PC-3 (cell line): ENCODE measurements at regions not wholly inside any gene's neighbourhood (a gene's known extent, or its start where the extent isn't known, plus 50 kb on each side); places are given as distances from the start of the nearest gene placed in this dataset.

Experiments used
- ATAC-seq: fragments of 200-7000 bp; cut with Tn5 transposase; 2 replicates; pipeline ENCODE4 v1.9.1; 2020; ENCODE audit warnings: mild to moderate bottlenecking, moderate library complexity
- BruUV-seq: library from RNA; stranded (reverse); fragments of 400-500 nt; replicated peaks from 2 replicates; lab custom pipeline; 2021; lab: Mats Ljungman, UMichigan
- CTCF ChIA-PET: fragments of 300-600 bp; sonication (Branson Sonifier 250); formaldehyde crosslinking; loops from one replicate; lab custom pipeline; 2022; ENCODE audit warnings: antibody characterized with exemption; lab: Charles Lee
- POLR2A ChIA-PET: fragments of 300-600 bp; sonication (Branson Sonifier 250); formaldehyde crosslinking; loops from one replicate; lab custom pipeline; 2022; ENCODE audit warnings: antibody characterized with exemption; ENCODE audit not compliant: unreplicated experiment; lab: Charles Lee
- DNase-seq: peaks from one replicate; pipeline ENCODE4 v3.0.0-alpha.2; 2015
- H2AFZ ChIP-seq: fragments of 300-600 bp; sonication (generic); 2 replicates; pipeline ENCODE4 v1.6.0; 2016; ENCODE audit warnings: antibody characterized with exemption, low read length
- H3F3A ChIP-seq: fragments of 300-600 bp; sonication (generic); one replicate; pipeline ENCODE4 v1.6.0; 2017; ENCODE audit warnings: antibody characterized with exemption, low read length, control low read depth, mild to moderate bottlenecking; ENCODE audit not compliant: unreplicated experiment
- H3K27ac ChIP-seq: fragments of 300-600 bp; sonication (generic); 2 replicates; pipeline ENCODE4 v1.5.1; 2016; ENCODE audit warnings: mild to moderate bottlenecking, low read length
- H3K27me3 ChIP-seq: fragments of 300-600 bp; sonication (generic); 2 replicates; pipeline ENCODE4 v1.6.1; 2016; ENCODE audit warnings: low read length, mixed read lengths
- H3K36me3 ChIP-seq: fragments of 300-600 bp; sonication (generic); 2 replicates; pipeline ENCODE4 v1.6.1; 2016; ENCODE audit warnings: low read depth, mixed run types, low read length, mixed read lengths
- H3K4me1 ChIP-seq: fragments of 300-600 bp; sonication (generic); 2 replicates; pipeline ENCODE4 v1.5.1; 2016; ENCODE audit warnings: low read length; ENCODE audit not compliant: insufficient read depth
- H3K4me2 ChIP-seq: fragments of 300-600 bp; sonication (generic); 2 replicates; pipeline ENCODE4 v1.6.0; 2016; ENCODE audit warnings: low read length
- H3K4me3 ChIP-seq: fragments of 300-600 bp; sonication (generic); 2 replicates; pipeline ENCODE4 v1.5.1; 2016; ENCODE audit warnings: mild to moderate bottlenecking, low read length, mixed read lengths
- H3K79me2 ChIP-seq: fragments of 300-600 bp; sonication (generic); 2 replicates; pipeline ENCODE4 v1.6.1; 2017; ENCODE audit warnings: low read length, mixed read lengths
- H3K9ac ChIP-seq: fragments of 300-600 bp; sonication (generic); 2 replicates; pipeline ENCODE4 v1.6.0; 2016; ENCODE audit warnings: mild to moderate bottlenecking, low read length
- H3K9me2 ChIP-seq: fragments of 300-600 bp; sonication (generic); replicated peaks from 2 replicates; pipeline ENCODE4 v1.6.1; 2016; ENCODE audit warnings: mixed run types, low read length, mixed read lengths
- H3K9me3 ChIP-seq: fragments of 300-600 bp; sonication (generic); 2 replicates; pipeline ENCODE4 v1.6.1; 2016; ENCODE audit warnings: low read length, mixed read lengths
- H4K20me1 ChIP-seq: fragments of 300-600 bp; sonication (generic); 2 replicates; pipeline ENCODE4 v1.6.1; 2016; ENCODE audit warnings: low read length, mixed read lengths
- CTCF ChIP-seq: fragments of 300-600 bp; sonication (generic); conservative IDR thresholded peaks from 2 replicates; pipeline ENCODE4 v1.5.1; 2017; ENCODE audit warnings: antibody characterized with exemption, low read depth, mild to moderate bottlenecking, low read length
- EZH2 ChIP-seq: fragments of 300-600 bp; sonication (generic); IDR thresholded peaks from one replicate; pipeline ENCODE4 v1.6.1; 2017; ENCODE audit warnings: antibody characterized with exemption, mild to moderate bottlenecking, low read length; ENCODE audit not compliant: unreplicated experiment
- EZH2phosphoT487 ChIP-seq: fragments of 300-600 bp; sonication (generic); IDR thresholded peaks from 2 replicates; pipeline ENCODE4 v1.6.1; 2018; ENCODE audit warnings: mild to moderate bottlenecking, antibody characterized with exemption, low read length, borderline replicate concordance
- intact Hi-C: fragments of 100-400 bp; cut with micrococcal nuclease; formaldehyde crosslinking; loops from 2 replicates; pipeline ENCODE4 v1.9.0; 2023

DNA sequence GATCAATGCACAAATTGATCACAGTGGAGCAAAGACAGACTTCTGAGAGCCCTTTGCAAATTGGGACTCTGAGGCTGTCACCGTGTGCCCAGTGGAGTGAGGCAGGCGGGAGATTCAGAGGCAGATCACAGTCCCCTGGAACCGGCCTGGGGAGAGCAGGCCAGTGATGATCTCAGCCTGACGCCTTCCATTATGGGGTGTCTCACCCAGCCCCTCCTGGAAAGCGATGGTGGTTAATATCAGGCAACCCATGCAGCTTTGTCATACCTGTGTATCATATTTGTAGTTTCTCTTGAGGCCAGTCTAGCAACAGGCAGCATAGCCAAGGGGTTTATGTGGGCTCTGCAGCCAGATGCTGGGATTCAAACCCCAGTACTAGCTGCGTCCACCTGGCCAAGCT, 147.8 kb downstream of the EMX2 start:
- H3K4me2 ChIP-seq, result no peak overlapping the region
- H3K4me3 ChIP-seq, result no peak overlapping the region
- H3K27me3 ChIP-seq, result peaks cover 49% of the 10 kb centered on the region
- no peaks in the 10 kb centered on the region for H3K9me3 ChIP-seq
- ChIA-PET POLR2A (no interaction called here), CTCF (no interaction called here)
- no peak overlapping the region for H3K27ac ChIP-seq
- H3K4me1 ChIP-seq, result peaks cover 15% of the 10 kb centered on the region
- intact Hi-C loops, result no loop called here
- no peak for TF ChIP-seq EZH2phosphoT487
- no peak for TF ChIP-seq EZH2
- TF ChIP-seq CTCF, result no peak
- no peak overlapping the region for H3K9ac ChIP-seq
- no peaks in the 10 kb centered on the region for H3F3A ChIP-seq
- no peak for DNase-seq
- H2AFZ ChIP-seq, result no peak overlapping the region
- H3K36me3 ChIP-seq, result no peaks in the 10 kb centered on the region
- no peak for ATAC-seq
- H3K9me2 ChIP-seq, result no peaks in the 10 kb centered on the region
- H4K20me1 ChIP-seq, result no peaks in the 10 kb centered on the region
- BruUV-seq, result no TSS peak
- H3K79me2 ChIP-seq, result no peaks in the 10 kb centered on the region

- H3K9me2 ChIP-seq, result no peaks in the 10 kb centered on the region
- no peaks in the 10 kb centered on the region for H3K9me3 ChIP-seq
- H3K9ac ChIP-seq, result no peak overlapping the region
- intact Hi-C loops, result no loop called here
- H3K36me3 ChIP-seq, result no peaks in the 10 kb centered on the region
- H4K20me1 ChIP-seq, result no peaks in the 10 kb centered on the region
- no peak overlapping the region for H2AFZ ChIP-seq
- H3K4me2 ChIP-seq, result no peak overlapping the region
- no TSS peak for BruUV-seq
- H3K4me1 ChIP-seq, result no peaks in the 10 kb centered on the region
- no peaks in the 10 kb centered on the region for H3F3A ChIP-seq
- POLR2A ChIA-PET, result no interaction called here
- H3K27ac ChIP-seq, result no peak overlapping the region
- ATAC-seq, result no peak
- peaks cover 46% of the 10 kb centered on the region for H3K27me3 ChIP-seq
- CTCF ChIA-PET, result no interaction called here
- no peak for DNase-seq
- no peak overlapping the region for H3K4me3 ChIP-seq
- TF ChIP-seq EZH2, result no peak
- no peak for TF ChIP-seq CTCF
- no peak for TF ChIP-seq EZH2phosphoT487
- no peaks in the 10 kb centered on the region for H3K79me2 ChIP-seq
Measured at GRCh38 chr10:117694190-117694589, 151.6 kb downstream of the EMX2 start.

DNA sequence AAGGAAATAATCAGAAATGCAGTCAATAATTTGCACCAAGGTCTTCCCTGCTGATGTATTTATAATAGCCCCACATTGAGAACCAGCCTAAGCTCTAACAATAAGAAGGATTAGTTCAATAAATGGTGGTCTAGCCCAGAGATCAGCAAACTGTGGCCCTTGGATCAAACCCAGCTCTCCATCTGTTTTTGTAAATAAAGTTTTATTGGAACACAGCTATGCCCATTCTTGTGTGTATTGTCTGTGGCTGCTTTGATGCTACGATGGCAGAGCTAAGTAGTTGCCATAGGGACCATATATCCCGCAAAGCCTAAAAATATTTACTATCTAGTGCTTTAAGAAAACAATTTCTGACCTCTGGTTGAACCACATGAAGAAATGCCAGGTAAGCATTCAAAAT, 154.9 kb downstream of the EMX2 start:
- BruUV-seq, result no TSS peak
- Histone ChIP-seq H3F3A (no peaks in the 10 kb centered on the region), H3K9me2 (no peaks in the 10 kb centered on the region), H3K36me3 (no peaks in the 10 kb centered on the region), H3K4me2 (no peak overlapping the region), H4K20me1 (no peaks in the 10 kb centered on the region), H3K4me1 (peaks cover 6% of the 10 kb centered on the region; the same call in 1 of the 2 replicates), H3K27me3 (peaks cover 21% of the 10 kb centered on the region), H3K9me3 (no peaks in the 10 kb centered on the region), H3K27ac (no peak overlapping the region), H3K9ac (no peak overlapping the region), H3K4me3 (no peak overlapping the region), H3K79me2 (no peaks in the 10 kb centered on the region), H2AFZ (no peak overlapping the region)
- CTCF ChIA-PET, result no interaction called here
- ATAC-seq (no peak), DNase-seq (no peak)
- intact Hi-C loops, result no loop called here
- TF ChIP-seq CTCF (no peak), EZH2phosphoT487 (no peak), EZH2 (no peak)
- POLR2A ChIA-PET, result no interaction called here
